ENCODE measurements at regions not wholly inside any gene's neighbourhood (a gene's known extent, or its start where the extent isn't known, plus 50 kb on each side); places are given as distances from the start of the nearest gene placed in this dataset.

DNA sequence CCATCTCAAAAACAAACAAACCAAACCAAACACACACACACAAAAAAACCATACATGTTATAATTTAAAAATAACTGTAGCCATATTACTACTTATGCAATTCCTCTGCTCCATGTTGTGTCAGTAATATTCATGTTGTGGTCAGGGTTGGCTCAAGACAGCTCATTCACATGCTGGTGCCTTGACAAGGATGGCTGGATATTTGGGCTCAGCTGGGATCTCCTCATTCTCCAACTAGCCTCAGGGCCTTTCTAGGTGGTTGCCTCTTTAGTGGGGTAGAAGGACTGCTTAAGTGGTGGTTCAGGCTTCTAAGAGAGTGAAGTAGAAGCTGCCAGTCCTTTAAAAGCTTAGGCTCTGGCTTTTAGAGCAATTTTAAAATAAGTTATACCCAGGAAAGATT lies 189.3 kb downstream of the ADRA2A start:
- 0 out of 7 replicates have a peak, but pooled peaks cover 0 to 5% (median 0%) of the 10 kb centered on the region in 3 experiments for H3K36me3 Mint-ChIP-seq (ENCODE audit: insufficient read depth in 1 of 3, low read depth in 3 of 3)
- Histone ChIP-seq H3K4me2 (ENCODE audit: insufficient read depth, insufficient read length, low read length) (no peak overlapping the region), H4K5ac (ENCODE audit: insufficient read length, low read depth, low read length) (no peak overlapping the region), H3K56ac (ENCODE audit: insufficient read length, low read depth, low read length) (no peak overlapping the region), H3K23me2 (ENCODE audit: insufficient read length, low read depth, low read length, poor library complexity, severe bottlenecking) (no peaks in the 10 kb centered on the region), H4K91ac (ENCODE audit: insufficient read length, low read depth, low read length) (no peak overlapping the region), H3T11ph (ENCODE audit: low read length) (no peak overlapping the region), H3K23ac (ENCODE audit: insufficient read length, low read depth, low read length) (no peak overlapping the region), H3K14ac (ENCODE audit: insufficient read depth, low read length) (no peak overlapping the region), H2BK5ac (ENCODE audit: insufficient read length, low read length) (no peak overlapping the region), H3K4ac (ENCODE audit: low read depth, low read length) (no peak overlapping the region), H2BK12ac (ENCODE audit: insufficient read length, low read depth, low read length) (no peak overlapping the region), H2AFZ (ENCODE audit: low read length) (no peak overlapping the region), H2BK120ac (ENCODE audit: low read depth, low read length, poor library complexity, severe bottlenecking) (no peak overlapping the region), H3K79me2 (ENCODE audit: insufficient read depth, low read length) (no peaks in the 10 kb centered on the region), H3K79me1 (ENCODE audit: insufficient read depth, low read depth, low read length, poor library complexity, severe bottlenecking) (no peaks in the 10 kb centered on the region), H2BK20ac (ENCODE audit: low read depth, low read length, poor library complexity, severe bottlenecking) (no peak overlapping the region), H3K9ac (ENCODE audit: extremely low read depth, insufficient read length, low read length) (no peak overlapping the region), H4K8ac (replicated peaks; ENCODE audit: insufficient read length, low read depth, low read length) (no peak overlapping the region), H2BK15ac (ENCODE audit: low read depth, low read length) (no peak overlapping the region), H3K4me1 (ENCODE audit: insufficient read depth, low read length) (no peaks in the 10 kb centered on the region), H4K20me1 (ENCODE audit: control insufficient read depth, insufficient read depth, insufficient read length) (no peaks in the 10 kb centered on the region), H3K9me3 (ENCODE audit: control insufficient read depth, low read depth, low read length) (no peaks in the 10 kb centered on the region), H3K18ac (ENCODE audit: insufficient read length, low read depth, low read length) (no peak overlapping the region), H3K27ac (ENCODE audit: insufficient read length, low read depth, low read length) (no peak overlapping the region), H3K27me3 (ENCODE audit: insufficient read depth, low read length) (no peaks in the 10 kb centered on the region), H2AK5ac (ENCODE audit: insufficient read length, low read length) (no peak overlapping the region)
- no peak for DNase-seq
- H3K4me1 Mint-ChIP-seq: peaks cover 7 to 8% of the 10 kb centered on the region in 2 experiments
- no peak for TF ChIP-seq CTCF (conservative IDR thresholded peaks at IDR 0.05)
- no peaks in the 10 kb centered on the region for H3K9me3 Mint-ChIP-seq
- H3K27me3 Mint-ChIP-seq (ENCODE audit: low read depth): no peaks in the 10 kb centered on the region
- no peak overlapping the region for H3K4me3 Mint-ChIP-seq
- no peak overlapping the region for H3K27ac Mint-ChIP-seq
